ENCODE measurements at regions not wholly inside any gene's neighbourhood (a gene's known extent, or its start where the extent isn't known, plus 50 kb on each side); places are given as distances from the start of the nearest gene placed in this dataset.

DNA sequence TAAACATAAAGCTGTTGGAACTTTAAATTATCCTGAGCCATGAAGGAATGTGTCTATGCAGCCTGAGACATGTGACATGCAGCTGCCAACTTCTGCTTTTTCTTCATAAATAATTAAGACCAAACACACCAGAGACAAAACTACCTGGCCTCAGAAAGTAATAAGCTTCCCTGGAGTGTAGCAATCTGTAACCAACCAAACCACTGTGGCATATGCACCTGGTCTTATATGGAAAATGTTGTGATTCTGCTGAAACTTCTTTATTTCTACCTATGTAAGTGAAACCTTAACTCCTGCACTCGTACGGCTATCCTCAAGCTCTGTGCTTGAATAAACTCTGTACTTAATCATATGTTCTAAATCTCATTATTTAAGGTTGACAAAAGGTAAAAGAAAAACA, 515.0 kb downstream of the TMEM182 start:
- Mint-ChIP-seq H3K27me3 (ENCODE audit: low read depth) (no peaks in the 10 kb centered on the region), H3K36me3 (ENCODE audit: insufficient read depth in 1 of 3, low read depth in 3 of 3) (peaks cover 8 to 18% (median 10%) of the 10 kb centered on the region in 3 experiments), H3K4me1 (no peaks in the 10 kb centered on the region), H3K27ac (no peak overlapping the region), H3K9me3 (peaks cover 15 to 19% of the 10 kb centered on the region in 2 experiments), H3K4me3 (no peak overlapping the region)
- Histone ChIP-seq H2AK5ac (ENCODE audit: insufficient read length, low read length) (no peak overlapping the region), H4K5ac (ENCODE audit: insufficient read length, low read depth, low read length) (no peak overlapping the region), H3K23me2 (ENCODE audit: insufficient read length, low read depth, low read length, poor library complexity, severe bottlenecking) (no peaks in the 10 kb centered on the region), H3K56ac (ENCODE audit: insufficient read length, low read depth, low read length) (no peak overlapping the region), H3K23ac (ENCODE audit: insufficient read length, low read depth, low read length) (no peak overlapping the region), H2BK12ac (ENCODE audit: insufficient read length, low read depth, low read length) (no peak overlapping the region), H3K4ac (ENCODE audit: low read depth, low read length) (no peak overlapping the region), H3K14ac (ENCODE audit: insufficient read depth, low read length) (no peak overlapping the region), H4K8ac (replicated peaks; ENCODE audit: insufficient read length, low read depth, low read length) (no peak overlapping the region), H3K79me1 (ENCODE audit: insufficient read depth, low read depth, low read length, poor library complexity, severe bottlenecking) (no peaks in the 10 kb centered on the region), H3K27me3 (ENCODE audit: insufficient read depth, low read length) (no peaks in the 10 kb centered on the region), H3K79me2 (ENCODE audit: insufficient read depth, low read length) (no peaks in the 10 kb centered on the region), H2BK5ac (ENCODE audit: insufficient read length, low read length) (no peak overlapping the region), H4K20me1 (ENCODE audit: control insufficient read depth, insufficient read depth, insufficient read length) (no peaks in the 10 kb centered on the region), H2BK120ac (ENCODE audit: low read depth, low read length, poor library complexity, severe bottlenecking) (no peak overlapping the region), H3K4me1 (ENCODE audit: insufficient read depth, low read length) (no peaks in the 10 kb centered on the region), H3K4me2 (ENCODE audit: insufficient read depth, insufficient read length, low read length) (no peak overlapping the region), H3K27ac (ENCODE audit: insufficient read length, low read depth, low read length) (no peak overlapping the region), H3T11ph (ENCODE audit: low read length) (no peak overlapping the region), H4K91ac (ENCODE audit: insufficient read length, low read depth, low read length) (no peak overlapping the region), H3K9me3 (ENCODE audit: control insufficient read depth, low read depth, low read length) (no peaks in the 10 kb centered on the region), H2BK15ac (ENCODE audit: low read depth, low read length) (no peak overlapping the region), H2BK20ac (ENCODE audit: low read depth, low read length, poor library complexity, severe bottlenecking) (no peak overlapping the region), H3K9ac (ENCODE audit: extremely low read depth, insufficient read length, low read length) (no peak overlapping the region), H3K18ac (ENCODE audit: insufficient read length, low read depth, low read length) (no peak overlapping the region), H2AFZ (ENCODE audit: low read length) (no peak overlapping the region)
- TF ChIP-seq, protein P1, sequence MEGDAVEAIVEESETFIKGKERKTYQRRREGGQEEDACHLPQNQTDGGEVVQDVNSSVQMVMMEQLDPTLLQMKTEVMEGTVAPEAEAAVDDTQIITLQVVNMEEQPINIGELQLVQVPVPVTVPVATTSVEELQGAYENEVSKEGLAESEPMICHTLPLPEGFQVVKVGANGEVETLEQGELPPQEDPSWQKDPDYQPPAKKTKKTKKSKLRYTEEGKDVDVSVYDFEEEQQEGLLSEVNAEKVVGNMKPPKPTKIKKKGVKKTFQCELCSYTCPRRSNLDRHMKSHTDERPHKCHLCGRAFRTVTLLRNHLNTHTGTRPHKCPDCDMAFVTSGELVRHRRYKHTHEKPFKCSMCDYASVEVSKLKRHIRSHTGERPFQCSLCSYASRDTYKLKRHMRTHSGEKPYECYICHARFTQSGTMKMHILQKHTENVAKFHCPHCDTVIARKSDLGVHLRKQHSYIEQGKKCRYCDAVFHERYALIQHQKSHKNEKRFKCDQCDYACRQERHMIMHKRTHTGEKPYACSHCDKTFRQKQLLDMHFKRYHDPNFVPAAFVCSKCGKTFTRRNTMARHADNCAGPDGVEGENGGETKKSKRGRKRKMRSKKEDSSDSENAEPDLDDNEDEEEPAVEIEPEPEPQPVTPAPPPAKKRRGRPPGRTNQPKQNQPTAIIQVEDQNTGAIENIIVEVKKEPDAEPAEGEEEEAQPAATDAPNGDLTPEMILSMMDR (conservative IDR thresholded peaks at IDR 0.05) = no peak
- WGBS (ENCODE audit: extremely low coverage, insufficient read length, low lambda C conversion rate) = no CpG with 5 or more reads among the region's 2 CpGs
- DNase-seq = no peak
